Thyroid gland (tissue), 4 donors: ENCODE measurements at regions not wholly inside any gene's neighbourhood (a gene's known extent, or its start where the extent isn't known, plus 50 kb on each side); places are given as distances from the start of the nearest gene placed in this dataset.

Source experiments
- DNase-seq, 2 donors: peaks; one replicate each; pipeline ENCODE4 v3.0.0-alpha.2; 2019
- H3K27ac ChIP-seq, 3 donors: fragments of 200-600 bp; sonication (generic); 1 replicate in 2 of 3; 2 replicates in 1 of 3; pipeline ENCODE4 v1.5.1; 2016 to 2019; ENCODE audit warnings: mild to moderate bottlenecking in 1 of 3, moderate library complexity in 1 of 3
- H3K27me3 ChIP-seq: fragments of 200-600 bp; sonication (generic); one replicate; pipeline ENCODE4 v1.5.1; 2019
- H3K36me3 ChIP-seq, 2 donors: fragments of 200-600 bp; sonication (generic); one replicate each; pipeline ENCODE4 v1.5.1; 2016 to 2019
- H3K4me1 ChIP-seq, 2 donors: fragments of 200-600 bp; sonication (generic); one replicate each; pipeline ENCODE4 v1.5.1; 2017 to 2019
- H3K4me3 ChIP-seq, 3 donors: fragments of 200-600 bp; sonication (generic); replicated peaks in 1 of 3; 1 replicate in 2 of 3; 2 replicates in 1 of 3; pipeline ENCODE4 v1.5.1; 2016; ENCODE audit warnings: mild to moderate bottlenecking in 1 of 3
- H3K9me3 ChIP-seq: fragments of 200-600 bp; sonication (generic); one replicate; pipeline ENCODE4 v1.5.1; 2017
- POLR2A ChIP-seq, 2 donors: fragments of 450-650 bp; IDR thresholded peaks; one replicate each; pipeline ENCODE4 v1.6.1; 2017; ENCODE audit warnings: antibody characterized with exemption in 2 of 2, mild to moderate bottlenecking in 2 of 2, moderate library complexity in 1 of 2
- WGBS, 2 donors: methylation state at CpG; one replicate each; pipeline ENCODE4 v1.1.5; 2017; 5-methylcytosine and 5-hydroxymethylcytosine counted together
- intact Hi-C: fragments of 100-400 bp; cut with DNase I; formaldehyde crosslinking; loops from one replicate; pipeline ENCODE4 v1.15.1; 2023
- TF ChIP-seq, protein P1 (sequence below), 6 experiments: fragments of 200-600 bp in 3 of 6; fragments of 450-650 bp in 3 of 6; sonication (generic) in 3 of 6; IDR thresholded peaks; one replicate each; pipeline ENCODE4 v1.5.1; 2016 to 2019; ENCODE audit warnings: antibody characterized with exemption in 6 of 6, mild to moderate bottlenecking in 2 of 6, inconsistent platforms in 1 of 6, moderate library complexity in 1 of 6

DNA sequence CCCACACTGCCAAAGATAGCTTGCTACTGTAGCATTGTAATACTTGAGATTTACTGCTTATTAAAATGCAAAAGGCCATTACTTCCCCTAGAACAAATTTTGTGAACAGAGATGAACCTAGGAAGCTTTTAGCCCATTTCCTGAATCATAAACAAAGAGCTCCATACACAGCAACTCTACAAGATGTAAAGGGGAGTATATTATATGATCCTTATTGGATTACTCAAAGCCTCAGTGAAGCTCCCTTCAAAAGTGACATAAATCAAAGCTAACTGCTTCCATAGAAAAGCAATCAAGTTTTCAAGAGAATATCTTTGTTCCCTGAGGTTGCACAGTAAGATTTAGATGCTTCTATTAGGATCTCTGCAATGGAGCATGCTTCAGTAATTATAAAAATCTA lies 629.8 kb downstream of the EFNA5 start:
- Histone ChIP-seq H3K27me3 (no peaks in the 10 kb centered on the region), H3K4me1 (no peaks in the 10 kb centered on the region), H3K4me3 (no peak overlapping the region), H3K27ac (no peak overlapping the region), H3K9me3 (no peaks in the 10 kb centered on the region), H3K36me3 (no peaks in the 10 kb centered on the region)
- intact Hi-C loops = no loop called here
- DNase-seq = no peak
- no peak for TF ChIP-seq POLR2A (IDR thresholded peaks at IDR 0.05)
- TF ChIP-seq, protein P1, sequence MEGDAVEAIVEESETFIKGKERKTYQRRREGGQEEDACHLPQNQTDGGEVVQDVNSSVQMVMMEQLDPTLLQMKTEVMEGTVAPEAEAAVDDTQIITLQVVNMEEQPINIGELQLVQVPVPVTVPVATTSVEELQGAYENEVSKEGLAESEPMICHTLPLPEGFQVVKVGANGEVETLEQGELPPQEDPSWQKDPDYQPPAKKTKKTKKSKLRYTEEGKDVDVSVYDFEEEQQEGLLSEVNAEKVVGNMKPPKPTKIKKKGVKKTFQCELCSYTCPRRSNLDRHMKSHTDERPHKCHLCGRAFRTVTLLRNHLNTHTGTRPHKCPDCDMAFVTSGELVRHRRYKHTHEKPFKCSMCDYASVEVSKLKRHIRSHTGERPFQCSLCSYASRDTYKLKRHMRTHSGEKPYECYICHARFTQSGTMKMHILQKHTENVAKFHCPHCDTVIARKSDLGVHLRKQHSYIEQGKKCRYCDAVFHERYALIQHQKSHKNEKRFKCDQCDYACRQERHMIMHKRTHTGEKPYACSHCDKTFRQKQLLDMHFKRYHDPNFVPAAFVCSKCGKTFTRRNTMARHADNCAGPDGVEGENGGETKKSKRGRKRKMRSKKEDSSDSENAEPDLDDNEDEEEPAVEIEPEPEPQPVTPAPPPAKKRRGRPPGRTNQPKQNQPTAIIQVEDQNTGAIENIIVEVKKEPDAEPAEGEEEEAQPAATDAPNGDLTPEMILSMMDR (IDR thresholded peaks at IDR 0.05) = no peak

DNA sequence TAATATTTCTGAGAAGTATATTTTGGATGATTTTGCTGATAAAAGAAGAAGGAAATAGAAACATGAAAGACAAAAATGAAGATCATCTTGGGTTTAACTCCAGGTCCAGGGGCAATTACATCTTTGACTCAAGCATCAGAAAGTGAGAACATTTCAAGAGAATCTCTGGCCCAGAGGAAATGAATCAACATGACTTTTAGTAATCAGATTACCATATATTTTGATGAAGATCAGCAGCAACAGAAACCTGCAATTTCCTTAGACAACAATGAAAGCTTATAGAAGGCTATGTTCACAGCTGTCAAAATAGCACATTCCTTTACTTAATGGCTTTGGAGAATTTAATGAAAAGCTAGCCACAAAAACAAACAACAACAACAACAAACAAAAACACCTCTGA lies 638.1 kb downstream of the EFNA5 start:
- H3K36me3 ChIP-seq = no peaks in the 10 kb centered on the region
- no peak for TF ChIP-seq POLR2A (IDR thresholded peaks at IDR 0.05)
- TF ChIP-seq, protein P1 (IDR thresholded peaks at IDR 0.05) = no peak
- H3K9me3 ChIP-seq = no peaks in the 10 kb centered on the region
- H3K4me3 ChIP-seq = no peak overlapping the region
- H3K4me1 ChIP-seq = no peaks in the 10 kb centered on the region
- H3K27ac ChIP-seq = no peak overlapping the region
- no peak for DNase-seq
- no peaks in the 10 kb centered on the region for H3K27me3 ChIP-seq
- intact Hi-C loops = no loop called here

DNA sequence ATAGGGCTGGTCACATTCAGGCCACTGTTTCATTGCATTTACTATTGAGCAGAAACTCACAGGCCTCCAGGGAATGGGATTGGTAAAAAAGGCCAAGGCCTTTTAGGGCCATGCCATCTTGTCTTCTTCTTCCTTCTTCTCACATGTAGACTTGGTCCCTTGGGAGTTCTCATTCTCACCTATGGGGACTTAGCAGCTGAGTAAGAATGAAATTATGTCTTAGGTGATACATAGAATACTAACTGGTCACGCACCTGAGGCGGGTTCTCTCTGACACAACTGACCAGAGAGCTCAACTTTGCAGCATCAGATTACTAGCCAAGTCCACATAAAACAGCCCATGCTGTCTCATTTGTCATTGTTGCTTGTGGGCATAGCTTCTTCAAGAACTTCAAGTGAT lies 641.8 kb downstream of the EFNA5 start:
- H3K9me3 ChIP-seq = no peaks in the 10 kb centered on the region

DNA sequence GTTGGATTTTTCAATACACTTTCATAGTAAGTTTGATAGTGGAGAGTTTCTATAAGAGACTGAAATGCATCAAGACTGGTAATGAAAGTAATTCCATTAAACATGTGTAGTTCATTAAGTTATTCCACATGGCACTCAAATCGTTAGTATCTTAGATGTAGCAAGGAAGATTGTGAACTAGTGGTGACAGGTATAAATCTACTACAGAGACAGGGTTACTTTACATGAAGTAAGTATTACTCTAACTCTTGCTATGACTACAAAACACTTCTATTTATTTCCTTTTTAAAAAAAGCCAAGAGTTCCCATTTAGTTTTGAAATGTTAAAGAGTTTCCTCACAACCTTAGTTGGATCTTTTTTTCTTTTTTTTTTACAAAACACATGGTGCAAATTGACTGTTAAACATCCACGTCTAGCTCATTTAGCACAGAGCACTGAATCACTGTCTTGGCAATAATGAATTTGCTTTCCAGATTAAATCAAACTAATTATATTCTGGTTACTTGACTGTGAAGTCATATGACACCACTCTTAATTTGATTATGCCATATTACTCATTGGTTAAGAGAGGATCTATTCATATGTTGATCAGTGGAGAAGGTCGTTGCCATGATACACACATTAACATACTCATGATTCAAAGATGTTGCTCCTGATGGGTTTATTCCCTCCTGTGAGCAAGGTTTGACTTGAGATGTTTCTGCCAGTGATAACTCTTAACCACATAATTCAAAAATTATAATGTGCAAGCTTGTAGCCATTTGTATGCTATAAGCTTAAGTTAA lies 644.8 kb downstream of the EFNA5 start:
- intact Hi-C loops = no loop called here
- 45 to 64% methylated on average over 3 of the region's 3 CpGs for WGBS, 2 donors
- H3K9me3 ChIP-seq = no peaks in the 10 kb centered on the region
- no peak overlapping the region for H3K4me3 ChIP-seq
- DNase-seq = no peak
- H3K4me1 ChIP-seq = no peaks in the 10 kb centered on the region
- no peak overlapping the region for H3K27ac ChIP-seq
- no peaks in the 10 kb centered on the region for H3K36me3 ChIP-seq
- no peak for TF ChIP-seq POLR2A (IDR thresholded peaks at IDR 0.05)
- TF ChIP-seq, protein P1 (IDR thresholded peaks at IDR 0.05) = no peak
- H3K27me3 ChIP-seq = no peaks in the 10 kb centered on the region

More for the DNA sequence above, 641.8 kb downstream of the EFNA5 start:
- H3K36me3 ChIP-seq = no peaks in the 10 kb centered on the region
- H3K27ac ChIP-seq = no peak overlapping the region
- intact Hi-C loops = no loop called here
- H3K4me1 ChIP-seq = no peaks in the 10 kb centered on the region
- H3K27me3 ChIP-seq = no peaks in the 10 kb centered on the region
- TF ChIP-seq POLR2A (IDR thresholded peaks at IDR 0.05) = no peak
- TF ChIP-seq, protein P1 (IDR thresholded peaks at IDR 0.05) = no peak
- no peak for DNase-seq
- no peak overlapping the region for H3K4me3 ChIP-seq
- WGBS, 2 donors = 96 to 97% methylated on average over 2 of the region's 2 CpGs

DNA sequence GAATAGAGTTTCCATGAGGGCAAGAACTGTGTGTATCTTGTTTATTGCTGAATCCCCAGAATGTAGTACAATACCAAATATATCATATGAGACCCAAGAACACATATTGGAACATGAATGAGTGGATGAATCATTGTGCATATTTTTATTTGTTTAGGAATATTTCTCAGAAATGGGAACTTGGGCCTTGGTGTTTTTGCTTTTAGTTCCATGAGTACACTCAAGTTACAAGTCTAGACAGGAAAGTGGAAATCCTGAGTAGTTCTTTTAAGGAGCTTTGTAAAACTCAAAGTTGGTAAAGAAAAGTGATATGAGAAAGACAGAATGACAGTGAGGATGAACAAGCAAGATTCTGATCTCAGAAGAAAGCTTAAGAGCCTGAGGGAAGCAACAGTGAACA lies 647.0 kb downstream of the EFNA5 start:
- Histone ChIP-seq H3K36me3 (no peaks in the 10 kb centered on the region), H3K27ac (no peak overlapping the region), H3K4me3 (no peak overlapping the region), H3K4me1 (no peaks in the 10 kb centered on the region), H3K27me3 (no peaks in the 10 kb centered on the region), H3K9me3 (no peaks in the 10 kb centered on the region)
- TF ChIP-seq, protein P1 (IDR thresholded peaks at IDR 0.05) = no peak
- TF ChIP-seq POLR2A (IDR thresholded peaks at IDR 0.05) = no peak
- DNase-seq = no peak
- intact Hi-C loops = no loop called here
